Hepatocyte (in vitro differentiated cells): ENCODE measurements at regions not wholly inside any gene's neighbourhood (a gene's known extent, or its start where the extent isn't known, plus 50 kb on each side); places are given as distances from the start of the nearest gene placed in this dataset.

Experiments used
- DNase-seq: peaks from one replicate; pipeline ENCODE4 v3.0.0-alpha.2; 2016; ENCODE audit warnings: low spot score
- H2AFZ ChIP-seq: fragments of 200-600 bp; sonication (generic); 2 replicates; pipeline ENCODE4 v1.6.0; 2016; ENCODE audit warnings: antibody characterized with exemption, mild to moderate bottlenecking
- H3K27ac ChIP-seq: fragments of 200-600 bp; sonication (generic); 2 replicates; pipeline ENCODE4 v1.5.1; 2016; ENCODE audit warnings: mild to moderate bottlenecking
- H3K27me3 ChIP-seq: fragments of 200-600 bp; sonication (generic); 2 replicates; pipeline ENCODE4 v1.6.1; 2016
- H3K36me3 ChIP-seq: fragments of 200-600 bp; sonication (generic); replicated peaks from 2 replicates; pipeline ENCODE4 v1.5.1; 2016; ENCODE audit warnings: low read depth; ENCODE audit not compliant: insufficient read depth
- H3K4me1 ChIP-seq: fragments of 200-600 bp; sonication (generic); 2 replicates; pipeline ENCODE4 v1.5.1; 2016; ENCODE audit warnings: mild to moderate bottlenecking, moderate library complexity; ENCODE audit not compliant: insufficient read depth
- H3K4me2 ChIP-seq: fragments of 200-600 bp; sonication (generic); 2 replicates; pipeline ENCODE4 v1.6.0; 2016
- H3K4me3 ChIP-seq: fragments of 200-600 bp; sonication (generic); 2 replicates; pipeline ENCODE4 v1.5.1; 2016; ENCODE audit warnings: mild to moderate bottlenecking
- H3K79me2 ChIP-seq: fragments of 200-600 bp; sonication (generic); 2 replicates; pipeline ENCODE4 v1.6.0; 2017; ENCODE audit warnings: mild to moderate bottlenecking
- H3K9me2 ChIP-seq: fragments of 200-600 bp; sonication (generic); replicated peaks from 2 replicates; pipeline ENCODE4 v1.6.0; 2017; ENCODE audit warnings: mild to moderate bottlenecking; ENCODE audit not compliant: insufficient read depth
- H3K9me3 ChIP-seq: fragments of 200-600 bp; sonication (generic); 2 replicates; pipeline ENCODE4 v1.5.1; 2016; ENCODE audit warnings: low read depth, mild to moderate bottlenecking
- H4K20me1 ChIP-seq: fragments of 200-600 bp; sonication (generic); 2 replicates; pipeline ENCODE4 v1.6.0; 2016; ENCODE audit warnings: mild to moderate bottlenecking; ENCODE audit not compliant: insufficient read depth, poor library complexity, severe bottlenecking
- EZH2 ChIP-seq: fragments of 200-600 bp; sonication (generic); IDR thresholded peaks from 2 replicates; pipeline ENCODE4 v1.6.1; 2016; ENCODE audit warnings: antibody characterized with exemption, mild to moderate bottlenecking, borderline replicate concordance
- EZH2phosphoT487 ChIP-seq: fragments of 200-600 bp; sonication (generic); IDR thresholded peaks from one replicate; pipeline ENCODE4 v1.6.1; 2018; ENCODE audit warnings: antibody characterized with exemption, mild to moderate bottlenecking, low read depth, moderate library complexity; ENCODE audit not compliant: unreplicated experiment, severe bottlenecking
- WGBS: methylation state at CpG from one replicate; pipeline ENCODE4 v1.1.6; 2016; ENCODE audit warnings: low lambda C conversion rate; ENCODE audit errors: missing lambda C conversion rate; 5-methylcytosine and 5-hydroxymethylcytosine counted together
- TF ChIP-seq, protein P1 (sequence below): fragments of 200-600 bp; sonication (generic); IDR thresholded peaks from 2 replicates; pipeline ENCODE4 v1.5.1; 2016; ENCODE audit warnings: antibody characterized with exemption, mild to moderate bottlenecking; ENCODE audit not compliant: poor library complexity

DNA sequence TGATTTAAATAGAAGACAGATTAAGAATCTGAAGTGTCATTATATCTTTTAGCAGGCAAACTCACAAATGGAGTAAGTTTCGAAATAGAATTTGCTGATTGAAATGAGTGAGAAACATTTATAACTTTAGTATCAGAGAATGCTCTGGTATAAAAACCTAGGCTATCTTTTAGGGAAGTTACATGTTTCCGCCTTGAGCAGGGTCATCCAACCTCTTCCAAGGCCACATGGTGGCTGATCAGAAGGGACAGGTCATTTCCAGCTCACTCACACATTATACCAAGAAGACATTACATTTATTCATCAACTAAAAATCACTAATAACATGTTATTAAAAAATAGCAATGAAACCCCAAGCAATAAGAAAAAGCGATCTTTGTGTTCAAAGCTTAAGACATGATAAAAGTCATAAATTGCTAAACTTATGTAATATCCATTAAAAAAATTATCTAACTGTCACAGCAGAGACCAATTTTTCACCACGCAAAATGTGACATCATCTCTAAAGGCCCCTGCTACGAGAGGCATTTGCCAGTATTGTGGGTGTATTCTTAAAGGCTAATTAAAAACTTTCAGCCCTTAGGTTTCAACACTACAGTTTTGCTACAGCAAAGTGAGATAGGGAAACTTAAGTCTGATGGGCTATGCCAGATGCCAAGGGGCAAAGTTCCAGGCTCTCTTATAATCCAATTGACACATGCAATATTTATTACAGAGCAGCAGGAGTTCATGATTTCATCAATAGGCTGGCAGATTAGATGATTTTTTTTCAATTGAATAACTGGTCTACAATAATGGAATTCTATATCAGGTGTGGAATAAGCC, 240.4 kb upstream of the TBL1XR1 start:
- no peak overlapping the region for H3K4me2 ChIP-seq
- H3K4me3 ChIP-seq = no peak overlapping the region
- H4K20me1 ChIP-seq = no peaks in the 10 kb centered on the region
- H3K79me2 ChIP-seq = no peaks in the 10 kb centered on the region
- no peak overlapping the region for H3K27ac ChIP-seq
- TF ChIP-seq EZH2phosphoT487 (no peak), EZH2 (no peak)
- TF ChIP-seq, protein P1, sequence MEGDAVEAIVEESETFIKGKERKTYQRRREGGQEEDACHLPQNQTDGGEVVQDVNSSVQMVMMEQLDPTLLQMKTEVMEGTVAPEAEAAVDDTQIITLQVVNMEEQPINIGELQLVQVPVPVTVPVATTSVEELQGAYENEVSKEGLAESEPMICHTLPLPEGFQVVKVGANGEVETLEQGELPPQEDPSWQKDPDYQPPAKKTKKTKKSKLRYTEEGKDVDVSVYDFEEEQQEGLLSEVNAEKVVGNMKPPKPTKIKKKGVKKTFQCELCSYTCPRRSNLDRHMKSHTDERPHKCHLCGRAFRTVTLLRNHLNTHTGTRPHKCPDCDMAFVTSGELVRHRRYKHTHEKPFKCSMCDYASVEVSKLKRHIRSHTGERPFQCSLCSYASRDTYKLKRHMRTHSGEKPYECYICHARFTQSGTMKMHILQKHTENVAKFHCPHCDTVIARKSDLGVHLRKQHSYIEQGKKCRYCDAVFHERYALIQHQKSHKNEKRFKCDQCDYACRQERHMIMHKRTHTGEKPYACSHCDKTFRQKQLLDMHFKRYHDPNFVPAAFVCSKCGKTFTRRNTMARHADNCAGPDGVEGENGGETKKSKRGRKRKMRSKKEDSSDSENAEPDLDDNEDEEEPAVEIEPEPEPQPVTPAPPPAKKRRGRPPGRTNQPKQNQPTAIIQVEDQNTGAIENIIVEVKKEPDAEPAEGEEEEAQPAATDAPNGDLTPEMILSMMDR = no peak
- no peak for DNase-seq
- H3K9me3 ChIP-seq = no peaks in the 10 kb centered on the region
- WGBS = 92% methylated on average over 5 of the region's 5 CpGs
- no peaks in the 10 kb centered on the region for H3K9me2 ChIP-seq
- H2AFZ ChIP-seq = no peak overlapping the region
- no peaks in the 10 kb centered on the region for H3K27me3 ChIP-seq
- no peaks in the 10 kb centered on the region for H3K4me1 ChIP-seq
- no peaks in the 10 kb centered on the region for H3K36me3 ChIP-seq

DNA sequence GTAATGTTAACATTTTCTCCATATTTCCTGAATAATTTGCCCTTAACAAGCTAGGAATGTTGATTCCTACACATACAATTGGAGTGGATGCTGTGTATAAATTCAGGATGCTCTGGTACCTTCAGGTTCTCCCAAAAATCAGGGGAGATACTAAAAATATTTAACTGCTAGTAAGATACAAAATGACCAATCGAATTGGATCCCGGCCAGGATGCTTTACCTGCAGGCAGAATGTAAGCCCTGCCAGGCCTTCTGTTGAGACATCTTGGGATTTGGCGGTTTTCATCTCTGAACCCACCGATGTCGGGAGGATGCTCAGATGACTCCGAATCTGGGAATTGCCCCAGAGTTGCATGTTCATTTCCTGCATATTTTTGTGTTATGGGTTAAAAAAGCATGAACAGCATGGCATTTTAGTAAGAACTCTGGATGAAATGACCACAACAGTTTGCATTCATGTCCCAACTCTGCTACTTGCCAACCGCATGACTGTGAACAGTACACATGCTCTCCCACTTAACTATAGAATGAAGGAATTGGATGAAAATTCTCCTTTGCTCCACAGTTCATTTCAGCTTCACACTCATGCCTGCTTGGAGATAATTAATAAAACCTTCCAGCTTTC, 241.4 kb upstream of the TBL1XR1 start:
- Histone ChIP-seq H3K27me3 (no peaks in the 10 kb centered on the region), H3K36me3 (no peaks in the 10 kb centered on the region), H2AFZ (no peak overlapping the region), H3K27ac (no peak overlapping the region), H3K4me3 (no peak overlapping the region), H3K4me2 (no peak overlapping the region), H3K9me2 (no peaks in the 10 kb centered on the region), H3K79me2 (no peaks in the 10 kb centered on the region), H4K20me1 (no peaks in the 10 kb centered on the region), H3K9me3 (no peaks in the 10 kb centered on the region), H3K4me1 (no peaks in the 10 kb centered on the region)
- TF ChIP-seq EZH2phosphoT487 = no peak
- TF ChIP-seq, protein P1 = no peak
- TF ChIP-seq EZH2 = no peak
- DNase-seq = no peak
- WGBS = 94% methylated on average over 7 of the region's 7 CpGs

DNA sequence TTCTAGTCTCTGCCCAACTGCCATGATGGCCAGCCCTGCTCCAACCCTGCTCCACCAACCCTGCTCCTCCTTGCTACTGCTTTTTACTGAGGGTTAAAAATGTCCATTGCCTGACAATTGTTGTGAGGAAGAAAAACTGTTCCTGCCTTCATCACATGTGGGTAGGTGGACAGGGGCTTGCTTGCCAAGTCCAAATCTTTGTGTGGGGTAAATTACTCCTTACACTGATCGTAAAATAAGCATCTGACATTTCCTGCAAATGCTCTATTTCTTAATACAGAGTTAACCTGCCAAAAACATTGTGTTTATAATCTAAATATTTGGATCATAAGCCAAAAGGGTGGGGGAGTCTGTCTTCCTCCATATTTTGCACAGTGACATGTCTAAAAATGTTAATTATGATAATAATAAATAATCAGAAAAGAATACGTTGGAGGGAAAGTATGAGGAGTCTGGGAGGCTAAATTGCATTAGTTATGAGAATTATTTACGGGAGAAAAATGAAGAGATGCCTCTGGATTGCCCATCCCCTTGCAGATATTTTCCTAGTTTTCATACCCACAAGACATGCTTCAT, 242.5 kb upstream of the TBL1XR1 start:
- no peaks in the 10 kb centered on the region for H3K9me3 ChIP-seq
- no peak for DNase-seq
- no peaks in the 10 kb centered on the region for H4K20me1 ChIP-seq
- H3K27ac ChIP-seq = no peak overlapping the region
- no peak overlapping the region for H3K4me2 ChIP-seq
- H3K36me3 ChIP-seq = no peaks in the 10 kb centered on the region
- TF ChIP-seq EZH2phosphoT487 (no peak), EZH2 (no peak)
- TF ChIP-seq, protein P1 = no peak
- no peaks in the 10 kb centered on the region for H3K27me3 ChIP-seq
- no peaks in the 10 kb centered on the region for H3K79me2 ChIP-seq
- H3K4me1 ChIP-seq = no peaks in the 10 kb centered on the region
- no peak overlapping the region for H3K4me3 ChIP-seq
- no peak overlapping the region for H2AFZ ChIP-seq
- no peaks in the 10 kb centered on the region for H3K9me2 ChIP-seq
- 81% methylated on average over 3 of the region's 3 CpGs for WGBS
